ENCODE measurements at regions not wholly inside any gene's neighbourhood (a gene's known extent, or its start where the extent isn't known, plus 50 kb on each side); places are given as distances from the start of the nearest gene placed in this dataset.

DNA sequence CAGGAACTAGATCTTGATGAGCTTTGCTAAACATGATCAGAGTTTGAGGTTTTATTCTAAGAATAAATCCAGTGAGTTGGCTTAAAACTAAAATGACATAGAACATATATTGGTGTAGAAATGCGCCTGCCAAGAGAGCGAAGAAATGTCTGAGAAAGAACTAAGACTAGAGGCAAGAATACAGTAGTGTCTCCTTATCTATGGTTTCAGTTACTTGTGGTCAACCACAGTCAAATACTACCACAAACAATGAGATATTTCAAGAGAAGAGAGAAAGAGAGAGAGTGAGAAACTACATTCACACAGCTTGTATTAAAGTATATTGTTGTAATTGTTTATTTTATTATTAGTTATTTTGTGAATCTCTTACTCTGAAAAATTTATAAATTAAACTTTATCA, 254.4 kb upstream of the CDH10 start:
- Mint-ChIP-seq H3K4me3 (ENCODE audit: unreplicated experiment) (no peak overlapping the region), H3K4me1 (ENCODE audit: unreplicated experiment) (no peaks in the 10 kb centered on the region), H3K27me3 (ENCODE audit: unreplicated experiment) (no peaks in the 10 kb centered on the region), H3K9me3 (ENCODE audit: unreplicated experiment) (no peaks in the 10 kb centered on the region), H3K36me3 (ENCODE audit: low read depth, unreplicated experiment) (no peaks in the 10 kb centered on the region), H3K27ac (ENCODE audit: unreplicated experiment) (no peak overlapping the region)
- TF ChIP-seq, protein P1, sequence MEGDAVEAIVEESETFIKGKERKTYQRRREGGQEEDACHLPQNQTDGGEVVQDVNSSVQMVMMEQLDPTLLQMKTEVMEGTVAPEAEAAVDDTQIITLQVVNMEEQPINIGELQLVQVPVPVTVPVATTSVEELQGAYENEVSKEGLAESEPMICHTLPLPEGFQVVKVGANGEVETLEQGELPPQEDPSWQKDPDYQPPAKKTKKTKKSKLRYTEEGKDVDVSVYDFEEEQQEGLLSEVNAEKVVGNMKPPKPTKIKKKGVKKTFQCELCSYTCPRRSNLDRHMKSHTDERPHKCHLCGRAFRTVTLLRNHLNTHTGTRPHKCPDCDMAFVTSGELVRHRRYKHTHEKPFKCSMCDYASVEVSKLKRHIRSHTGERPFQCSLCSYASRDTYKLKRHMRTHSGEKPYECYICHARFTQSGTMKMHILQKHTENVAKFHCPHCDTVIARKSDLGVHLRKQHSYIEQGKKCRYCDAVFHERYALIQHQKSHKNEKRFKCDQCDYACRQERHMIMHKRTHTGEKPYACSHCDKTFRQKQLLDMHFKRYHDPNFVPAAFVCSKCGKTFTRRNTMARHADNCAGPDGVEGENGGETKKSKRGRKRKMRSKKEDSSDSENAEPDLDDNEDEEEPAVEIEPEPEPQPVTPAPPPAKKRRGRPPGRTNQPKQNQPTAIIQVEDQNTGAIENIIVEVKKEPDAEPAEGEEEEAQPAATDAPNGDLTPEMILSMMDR (IDR thresholded peaks at IDR 0.05; ENCODE audit: unreplicated experiment) = no peak
- no peak for DNase-seq (ENCODE audit: low spot score)

DNA sequence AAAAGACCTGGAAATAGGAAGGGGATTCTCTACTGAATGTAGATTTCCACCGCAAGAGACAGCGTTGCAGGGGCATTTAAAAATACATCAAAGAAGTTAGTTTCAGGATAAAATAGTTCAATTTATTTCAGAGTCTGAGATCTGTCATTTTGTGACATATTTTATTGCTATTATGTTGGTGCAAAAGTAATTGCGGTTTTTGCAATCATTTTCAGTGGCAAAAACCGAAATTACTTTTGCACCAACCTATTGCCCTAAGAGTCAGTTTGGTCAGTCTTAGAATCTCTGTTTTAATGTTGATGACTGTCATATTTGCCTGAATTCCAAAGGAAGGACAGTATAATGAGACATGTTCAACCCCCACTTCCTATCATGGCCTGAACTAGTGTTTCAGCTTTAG, 219.5 kb upstream of the CDH10 start:
- TF ChIP-seq, protein P1 (IDR thresholded peaks at IDR 0.05; ENCODE audit: unreplicated experiment) = no peak
- Mint-ChIP-seq H3K4me1 (ENCODE audit: unreplicated experiment) (peaks cover 22% of the 10 kb centered on the region), H3K36me3 (ENCODE audit: low read depth, unreplicated experiment) (no peaks in the 10 kb centered on the region), H3K9me3 (ENCODE audit: unreplicated experiment) (no peaks in the 10 kb centered on the region), H3K27ac (ENCODE audit: unreplicated experiment) (peak overlapping the region; percentile 67), H3K4me3 (ENCODE audit: unreplicated experiment) (no peak overlapping the region), H3K27me3 (ENCODE audit: unreplicated experiment) (no peaks in the 10 kb centered on the region)
- DNase-seq (ENCODE audit: low spot score) = no peak

DNA sequence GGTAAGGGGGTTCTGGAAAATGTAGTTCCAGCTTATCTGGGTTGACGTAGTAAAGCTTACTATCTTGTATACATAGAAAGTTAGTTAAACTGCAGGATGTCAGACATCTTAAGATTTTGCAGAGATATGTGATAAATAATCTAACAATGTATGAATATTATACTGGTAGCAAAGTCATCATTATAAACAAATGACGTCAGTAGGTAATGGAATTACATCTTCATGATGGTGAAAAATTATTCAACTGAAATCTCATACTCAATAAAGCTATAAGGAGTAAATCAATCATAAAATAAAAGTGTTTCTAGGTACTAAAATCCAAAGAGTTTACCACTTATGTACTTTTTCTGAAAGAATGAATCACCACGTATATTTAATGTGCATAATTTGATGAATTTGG, 217.3 kb upstream of the CDH10 start:
- TF ChIP-seq, protein P1 (IDR thresholded peaks at IDR 0.05; ENCODE audit: unreplicated experiment) = no peak
- Mint-ChIP-seq H3K27me3 (ENCODE audit: unreplicated experiment) (no peaks in the 10 kb centered on the region), H3K4me3 (ENCODE audit: unreplicated experiment) (no peak overlapping the region), H3K36me3 (ENCODE audit: low read depth, unreplicated experiment) (no peaks in the 10 kb centered on the region), H3K27ac (ENCODE audit: unreplicated experiment) (no peak overlapping the region), H3K4me1 (ENCODE audit: unreplicated experiment) (peaks cover 22% of the 10 kb centered on the region), H3K9me3 (ENCODE audit: unreplicated experiment) (no peaks in the 10 kb centered on the region)
- no peak for DNase-seq (ENCODE audit: low spot score)

DNA sequence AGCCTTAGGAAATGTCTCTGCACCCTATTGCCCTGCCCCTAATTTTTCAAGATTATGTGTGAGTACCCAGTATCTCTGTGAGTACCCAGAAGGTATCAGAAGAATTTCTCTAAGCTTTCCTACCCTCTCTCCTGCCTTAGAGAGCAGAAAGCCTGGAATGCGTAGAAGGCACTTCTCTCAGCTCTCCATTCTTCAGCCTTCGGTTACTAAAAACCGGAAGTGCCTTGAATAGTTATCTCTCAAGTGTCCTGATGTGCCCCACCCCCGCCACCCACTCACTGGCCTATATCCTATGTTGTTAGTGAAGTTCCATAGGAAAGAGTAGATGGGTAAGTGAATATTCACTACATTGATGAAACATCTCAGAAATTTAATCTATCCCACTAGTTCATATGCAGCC, 210.7 kb upstream of the CDH10 start:
- Mint-ChIP-seq H3K4me3 (ENCODE audit: unreplicated experiment) (no peak overlapping the region), H3K36me3 (ENCODE audit: low read depth, unreplicated experiment) (no peaks in the 10 kb centered on the region), H3K9me3 (ENCODE audit: unreplicated experiment) (no peaks in the 10 kb centered on the region), H3K27ac (ENCODE audit: unreplicated experiment) (no peak overlapping the region), H3K4me1 (ENCODE audit: unreplicated experiment) (peaks cover 3% of the 10 kb centered on the region), H3K27me3 (ENCODE audit: unreplicated experiment) (no peaks in the 10 kb centered on the region)
- TF ChIP-seq, protein P1 (IDR thresholded peaks at IDR 0.05; ENCODE audit: unreplicated experiment) = no peak
- DNase-seq (ENCODE audit: low spot score) = no peak

DNA sequence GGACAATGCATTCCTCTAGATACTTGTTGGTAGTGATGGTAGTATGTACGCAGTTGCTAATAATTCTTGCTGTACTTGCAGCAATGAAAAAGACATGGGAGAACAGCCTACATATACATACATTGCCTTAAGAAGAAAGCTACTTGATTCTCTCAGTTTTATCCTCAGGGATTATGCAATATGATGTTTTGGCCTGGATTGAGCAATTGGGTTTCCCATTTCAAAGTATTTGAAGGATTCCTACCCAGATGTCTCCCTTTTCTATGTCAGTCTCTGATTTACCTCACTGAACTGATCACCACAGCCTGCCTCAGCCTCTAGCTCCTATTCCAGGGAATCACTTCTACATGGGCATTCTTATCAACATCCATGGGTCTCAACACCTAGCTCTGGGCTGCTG, 210.1 kb upstream of the CDH10 start:
- H3K36me3 Mint-ChIP-seq (ENCODE audit: low read depth, unreplicated experiment) = no peaks in the 10 kb centered on the region
- no peak overlapping the region for H3K27ac Mint-ChIP-seq (ENCODE audit: unreplicated experiment)
- DNase-seq (ENCODE audit: low spot score) = no peak
- H3K9me3 Mint-ChIP-seq (ENCODE audit: unreplicated experiment) = no peaks in the 10 kb centered on the region
- peaks cover 3% of the 10 kb centered on the region for H3K4me1 Mint-ChIP-seq (ENCODE audit: unreplicated experiment)
- H3K4me3 Mint-ChIP-seq (ENCODE audit: unreplicated experiment) = no peak overlapping the region
- TF ChIP-seq, protein P1 (IDR thresholded peaks at IDR 0.05; ENCODE audit: unreplicated experiment) = no peak
- no peaks in the 10 kb centered on the region for H3K27me3 Mint-ChIP-seq (ENCODE audit: unreplicated experiment)
